A673 (cell line): ENCODE measurements at regions not wholly inside any gene's neighbourhood (a gene's known extent, or its start where the extent isn't known, plus 50 kb on each side); places are given as distances from the start of the nearest gene placed in this dataset.

Source experiments
- BruUV-seq: library from RNA; stranded (reverse); fragments of 400-500 nt; replicated peaks from 2 replicates; lab custom pipeline; 2021; lab: Mats Ljungman, UMichigan
- CTCF ChIA-PET: fragments of 300-600 bp; sonication (Branson Sonifier 250); formaldehyde crosslinking; loops from one replicate; lab custom pipeline; 2022; ENCODE audit warnings: antibody characterized with exemption; lab: Charles Lee
- POLR2A ChIA-PET: fragments of 300-600 bp; sonication (Branson Sonifier 250); formaldehyde crosslinking; loops from one replicate; lab custom pipeline; 2022; ENCODE audit warnings: antibody characterized with exemption; ENCODE audit not compliant: low non-redundant PET; lab: Charles Lee
- DNase-seq: peaks from one replicate; pipeline ENCODE4 v3.0.0-alpha.2; 2015; ENCODE audit warnings: low spot score
- H3K27ac ChIP-seq: fragments of 200-600 bp; sonication (generic); 2 replicates; pipeline ENCODE4 v1.5.1; 2016; ENCODE audit warnings: mixed run types, low read depth, mild to moderate bottlenecking, mixed read lengths, antibody characterized with exemption, low read length; ENCODE audit not compliant: poor library complexity, severe bottlenecking
- H3K27me3 ChIP-seq: fragments of 200-600 bp; sonication (generic); replicated peaks from 2 replicates; pipeline ENCODE4 v1.6.1; 2017; ENCODE audit warnings: mixed run types, low read depth, mild to moderate bottlenecking, mixed read lengths, antibody characterized with exemption, low read length; ENCODE audit not compliant: insufficient read depth, poor library complexity
- H3K36me3 ChIP-seq: fragments of 200-600 bp; sonication (generic); 2 replicates; pipeline ENCODE4 v1.6.1; 2016; ENCODE audit warnings: mixed run types, mild to moderate bottlenecking, mixed read lengths, antibody characterized with exemption, low read length; ENCODE audit not compliant: insufficient read depth, poor library complexity, severe bottlenecking
- H3K4me1 ChIP-seq: fragments of 200-600 bp; sonication (generic); 2 replicates; pipeline ENCODE4 v1.6.1; 2017; ENCODE audit warnings: mixed run types, mild to moderate bottlenecking, mixed read lengths, antibody characterized with exemption, low read length; ENCODE audit not compliant: insufficient read depth, poor library complexity, severe bottlenecking
- H3K4me3 ChIP-seq: fragments of 200-600 bp; sonication (generic); 2 replicates; pipeline ENCODE4 v1.5.1; 2016; ENCODE audit warnings: low read depth, mixed run types, mild to moderate bottlenecking, mixed read lengths, low read length; ENCODE audit not compliant: poor library complexity, severe bottlenecking
- H3K9me3 ChIP-seq: fragments of 200-600 bp; sonication (generic); 2 replicates; pipeline ENCODE4 v1.6.1; 2016; ENCODE audit warnings: mixed run types, low read depth, mild to moderate bottlenecking, mixed read lengths, antibody characterized with exemption, low read length; ENCODE audit not compliant: poor library complexity, severe bottlenecking
- EZH2 ChIP-seq: fragments of 200-600 bp; sonication (generic); IDR thresholded peaks from 2 replicates; pipeline ENCODE4 v1.6.1; 2017; ENCODE audit warnings: borderline replicate concordance, low read depth, mild to moderate bottlenecking, mixed read lengths, antibody characterized with exemption, low read length; ENCODE audit not compliant: poor library complexity, severe bottlenecking
- intact Hi-C: fragments of 100-400 bp; cut with micrococcal nuclease; formaldehyde crosslinking; loops from one replicate; pipeline ENCODE4 v1.10.0; 2022; ENCODE audit not compliant: unreplicated experiment
- TF ChIP-seq, protein P1 (sequence below): fragments of 300-800, 200-600 bp; sonication (generic); conservative IDR thresholded peaks from 2 replicates; pipeline ENCODE4 v1.5.1; 2017; ENCODE audit warnings: low read depth, mild to moderate bottlenecking, antibody characterized with exemption, low read length, moderate library complexity, mixed read lengths

DNA sequence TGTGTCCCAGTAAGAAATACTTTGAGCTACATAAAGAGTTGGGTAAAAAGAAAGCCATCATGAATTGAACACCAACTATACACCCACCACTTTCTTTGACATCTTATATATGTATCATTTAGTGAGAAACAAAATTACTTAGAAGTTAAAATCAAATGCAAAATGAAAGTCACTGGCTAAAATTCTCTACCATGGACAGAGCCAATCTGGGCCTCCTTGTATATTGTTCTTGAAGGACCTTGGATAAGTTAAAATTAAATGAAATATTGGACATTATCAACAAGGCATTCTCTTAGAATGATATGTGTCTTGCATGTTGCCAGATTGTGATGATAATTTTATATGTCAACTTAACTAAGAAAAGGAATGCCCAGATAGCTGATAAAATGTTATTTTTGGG lies 64.2 kb upstream of the CHL1 start:
- CTCF ChIA-PET, result no interaction called here

DNA sequence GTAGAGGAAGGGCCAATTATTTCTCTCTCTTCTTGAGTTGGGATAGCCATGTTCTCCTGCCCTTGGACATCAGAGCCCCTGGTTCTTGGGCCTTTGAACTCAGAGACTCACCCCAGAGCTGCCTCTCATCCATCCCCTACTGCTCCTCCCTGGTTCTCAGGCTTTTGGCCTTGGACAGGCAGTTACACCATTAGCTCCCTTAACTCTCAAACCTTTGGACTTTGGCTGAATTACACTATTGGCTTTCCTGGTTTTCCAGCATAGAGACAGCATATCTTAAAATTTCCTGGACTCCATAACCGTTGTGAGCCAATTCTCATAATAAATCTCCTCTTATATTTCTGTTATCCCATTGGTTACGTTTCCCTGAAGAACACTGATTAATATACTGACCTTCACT lies 63.7 kb upstream of the CHL1 start:
- DNase-seq, result no peak
- no peak overlapping the region for H3K27ac ChIP-seq
- H3K36me3 ChIP-seq, result no peaks in the 10 kb centered on the region
- POLR2A ChIA-PET, result no interaction called here
- H3K4me3 ChIP-seq, result no peak overlapping the region
- BruUV-seq, result no TSS peak
- intact Hi-C loops, result no loop called here
- no peaks in the 10 kb centered on the region for H3K9me3 ChIP-seq
- no peak for TF ChIP-seq EZH2
- TF ChIP-seq, protein P1, sequence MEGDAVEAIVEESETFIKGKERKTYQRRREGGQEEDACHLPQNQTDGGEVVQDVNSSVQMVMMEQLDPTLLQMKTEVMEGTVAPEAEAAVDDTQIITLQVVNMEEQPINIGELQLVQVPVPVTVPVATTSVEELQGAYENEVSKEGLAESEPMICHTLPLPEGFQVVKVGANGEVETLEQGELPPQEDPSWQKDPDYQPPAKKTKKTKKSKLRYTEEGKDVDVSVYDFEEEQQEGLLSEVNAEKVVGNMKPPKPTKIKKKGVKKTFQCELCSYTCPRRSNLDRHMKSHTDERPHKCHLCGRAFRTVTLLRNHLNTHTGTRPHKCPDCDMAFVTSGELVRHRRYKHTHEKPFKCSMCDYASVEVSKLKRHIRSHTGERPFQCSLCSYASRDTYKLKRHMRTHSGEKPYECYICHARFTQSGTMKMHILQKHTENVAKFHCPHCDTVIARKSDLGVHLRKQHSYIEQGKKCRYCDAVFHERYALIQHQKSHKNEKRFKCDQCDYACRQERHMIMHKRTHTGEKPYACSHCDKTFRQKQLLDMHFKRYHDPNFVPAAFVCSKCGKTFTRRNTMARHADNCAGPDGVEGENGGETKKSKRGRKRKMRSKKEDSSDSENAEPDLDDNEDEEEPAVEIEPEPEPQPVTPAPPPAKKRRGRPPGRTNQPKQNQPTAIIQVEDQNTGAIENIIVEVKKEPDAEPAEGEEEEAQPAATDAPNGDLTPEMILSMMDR, result no peak
- H3K4me1 ChIP-seq, result no peaks in the 10 kb centered on the region
- no peaks in the 10 kb centered on the region for H3K27me3 ChIP-seq
- CTCF ChIA-PET, result no interaction called here

More for the DNA sequence above, 64.2 kb upstream of the CHL1 start:
- DNase-seq, result no peak
- Histone ChIP-seq H3K36me3 (no peaks in the 10 kb centered on the region), H3K4me1 (no peaks in the 10 kb centered on the region), H3K27me3 (no peaks in the 10 kb centered on the region), H3K4me3 (no peak overlapping the region), H3K9me3 (no peaks in the 10 kb centered on the region), H3K27ac (no peak overlapping the region)
- no TSS peak for BruUV-seq
- POLR2A ChIA-PET, result no interaction called here
- intact Hi-C loops, result no loop called here
- TF ChIP-seq, protein P1, result no peak
- no peak for TF ChIP-seq EZH2

GRCh38 chr3:140748-141330 lies 55.7 kb upstream of the CHL1 start:
- POLR2A ChIA-PET, result no interaction called here
- CTCF ChIA-PET, result no interaction called here
- Histone ChIP-seq H3K27me3 (no peaks in the 10 kb centered on the region), H3K27ac (no peak overlapping the region), H3K36me3 (no peaks in the 10 kb centered on the region), H3K4me1 (no peaks in the 10 kb centered on the region), H3K4me3 (no peak overlapping the region), H3K9me3 (no peaks in the 10 kb centered on the region)
- intact Hi-C loops, result no loop called here
- no TSS peak for BruUV-seq
- TF ChIP-seq, protein P1, result no peak
- no peak for TF ChIP-seq EZH2
- no peak for DNase-seq
